Liver (tissue), 3 donors: ENCODE measurements at regions not wholly inside any gene's neighbourhood (a gene's known extent, or its start where the extent isn't known, plus 50 kb on each side); places are given as distances from the start of the nearest gene placed in this dataset.

Experiments
- FOXA1 ChIP-seq: IDR thresholded peaks from 2 replicates; pipeline ENCODE4 v1.6.1; 2016; ENCODE audit warnings: antibody characterized with exemption
- MAX ChIP-seq: IDR thresholded peaks from 2 replicates; pipeline ENCODE4 v1.6.1; 2016; ENCODE audit warnings: antibody characterized with exemption
- TAF1 ChIP-seq: conservative IDR thresholded peaks from 2 replicates; pipeline ENCODE4 v1.6.1; 2016; ENCODE audit warnings: antibody characterized with exemption, mild to moderate bottlenecking
- TF ChIP-seq, protein P1 (sequence below): fragments of 150-350 bp; IDR thresholded peaks from 2 replicates; pipeline ENCODE4 v1.5.1; 2017; ENCODE audit warnings: improper control_type of control experiment, low read depth, low read length; ENCODE audit not compliant: missing input control
- TF ChIP-seq, protein P2 (sequence below): IDR thresholded peaks from 2 replicates; pipeline ENCODE4 v1.6.1; 2016; ENCODE audit warnings: antibody characterized with exemption, mild to moderate bottlenecking
- TF ChIP-seq, protein P3 (sequence below): IDR thresholded peaks from 2 replicates; pipeline ENCODE4 v1.6.1; 2016; ENCODE audit warnings: antibody characterized with exemption
- donor health status: healthy.
- donor health status: healthy.

DNA sequence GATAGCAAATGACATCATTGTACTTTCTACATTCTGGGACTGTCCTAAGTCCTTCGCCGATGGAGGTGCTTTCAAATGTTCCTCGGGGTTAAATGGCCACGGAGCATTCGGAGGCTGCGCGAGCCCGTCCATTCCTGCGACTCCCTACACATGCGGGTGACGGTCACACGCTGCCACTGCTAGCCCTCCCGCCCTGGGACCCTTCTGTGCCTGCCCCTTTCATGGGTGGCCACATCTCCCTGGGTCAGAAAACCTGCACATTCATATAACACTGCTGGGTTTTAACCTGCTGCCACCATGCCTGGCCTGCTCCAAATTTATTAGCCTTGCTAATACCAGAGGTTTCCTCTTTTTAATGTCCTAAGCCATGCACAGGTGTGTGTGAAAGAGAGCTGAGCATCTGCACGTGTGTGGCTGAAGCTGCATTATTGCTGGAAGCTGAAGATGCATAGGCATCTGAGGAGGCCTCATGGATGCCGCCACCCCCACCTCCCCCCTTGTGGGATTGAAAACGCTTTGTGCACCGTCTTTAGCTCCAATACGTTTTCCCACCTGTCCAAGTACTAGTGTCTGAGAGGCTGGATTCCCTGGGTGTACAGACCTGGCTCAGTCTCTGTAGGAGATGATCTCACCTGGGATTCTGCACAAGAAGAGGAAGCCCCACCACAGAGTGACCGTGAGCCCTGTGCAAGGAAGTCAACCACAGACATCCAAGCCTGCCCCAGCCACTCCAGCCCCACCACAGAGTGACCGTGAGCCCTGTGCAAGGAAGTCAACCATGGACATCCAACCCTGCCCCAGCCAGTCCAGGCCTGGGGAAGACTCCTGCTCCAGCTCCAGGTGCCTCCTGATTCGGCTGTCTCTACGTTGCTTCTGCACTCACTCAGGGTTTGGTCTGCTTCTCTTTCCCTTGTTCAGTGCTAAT is 626.4 kb downstream of the BRD1 start:
- TF ChIP-seq, protein P1, sequence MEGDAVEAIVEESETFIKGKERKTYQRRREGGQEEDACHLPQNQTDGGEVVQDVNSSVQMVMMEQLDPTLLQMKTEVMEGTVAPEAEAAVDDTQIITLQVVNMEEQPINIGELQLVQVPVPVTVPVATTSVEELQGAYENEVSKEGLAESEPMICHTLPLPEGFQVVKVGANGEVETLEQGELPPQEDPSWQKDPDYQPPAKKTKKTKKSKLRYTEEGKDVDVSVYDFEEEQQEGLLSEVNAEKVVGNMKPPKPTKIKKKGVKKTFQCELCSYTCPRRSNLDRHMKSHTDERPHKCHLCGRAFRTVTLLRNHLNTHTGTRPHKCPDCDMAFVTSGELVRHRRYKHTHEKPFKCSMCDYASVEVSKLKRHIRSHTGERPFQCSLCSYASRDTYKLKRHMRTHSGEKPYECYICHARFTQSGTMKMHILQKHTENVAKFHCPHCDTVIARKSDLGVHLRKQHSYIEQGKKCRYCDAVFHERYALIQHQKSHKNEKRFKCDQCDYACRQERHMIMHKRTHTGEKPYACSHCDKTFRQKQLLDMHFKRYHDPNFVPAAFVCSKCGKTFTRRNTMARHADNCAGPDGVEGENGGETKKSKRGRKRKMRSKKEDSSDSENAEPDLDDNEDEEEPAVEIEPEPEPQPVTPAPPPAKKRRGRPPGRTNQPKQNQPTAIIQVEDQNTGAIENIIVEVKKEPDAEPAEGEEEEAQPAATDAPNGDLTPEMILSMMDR = no peak
- no peak for TF ChIP-seq FOXA1
- TF ChIP-seq, protein P2, sequence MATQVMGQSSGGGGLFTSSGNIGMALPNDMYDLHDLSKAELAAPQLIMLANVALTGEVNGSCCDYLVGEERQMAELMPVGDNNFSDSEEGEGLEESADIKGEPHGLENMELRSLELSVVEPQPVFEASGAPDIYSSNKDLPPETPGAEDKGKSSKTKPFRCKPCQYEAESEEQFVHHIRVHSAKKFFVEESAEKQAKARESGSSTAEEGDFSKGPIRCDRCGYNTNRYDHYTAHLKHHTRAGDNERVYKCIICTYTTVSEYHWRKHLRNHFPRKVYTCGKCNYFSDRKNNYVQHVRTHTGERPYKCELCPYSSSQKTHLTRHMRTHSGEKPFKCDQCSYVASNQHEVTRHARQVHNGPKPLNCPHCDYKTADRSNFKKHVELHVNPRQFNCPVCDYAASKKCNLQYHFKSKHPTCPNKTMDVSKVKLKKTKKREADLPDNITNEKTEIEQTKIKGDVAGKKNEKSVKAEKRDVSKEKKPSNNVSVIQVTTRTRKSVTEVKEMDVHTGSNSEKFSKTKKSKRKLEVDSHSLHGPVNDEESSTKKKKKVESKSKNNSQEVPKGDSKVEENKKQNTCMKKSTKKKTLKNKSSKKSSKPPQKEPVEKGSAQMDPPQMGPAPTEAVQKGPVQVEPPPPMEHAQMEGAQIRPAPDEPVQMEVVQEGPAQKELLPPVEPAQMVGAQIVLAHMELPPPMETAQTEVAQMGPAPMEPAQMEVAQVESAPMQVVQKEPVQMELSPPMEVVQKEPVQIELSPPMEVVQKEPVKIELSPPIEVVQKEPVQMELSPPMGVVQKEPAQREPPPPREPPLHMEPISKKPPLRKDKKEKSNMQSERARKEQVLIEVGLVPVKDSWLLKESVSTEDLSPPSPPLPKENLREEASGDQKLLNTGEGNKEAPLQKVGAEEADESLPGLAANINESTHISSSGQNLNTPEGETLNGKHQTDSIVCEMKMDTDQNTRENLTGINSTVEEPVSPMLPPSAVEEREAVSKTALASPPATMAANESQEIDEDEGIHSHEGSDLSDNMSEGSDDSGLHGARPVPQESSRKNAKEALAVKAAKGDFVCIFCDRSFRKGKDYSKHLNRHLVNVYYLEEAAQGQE = no peak
- TF ChIP-seq TAF1 = no peak
- TF ChIP-seq, protein P3, sequence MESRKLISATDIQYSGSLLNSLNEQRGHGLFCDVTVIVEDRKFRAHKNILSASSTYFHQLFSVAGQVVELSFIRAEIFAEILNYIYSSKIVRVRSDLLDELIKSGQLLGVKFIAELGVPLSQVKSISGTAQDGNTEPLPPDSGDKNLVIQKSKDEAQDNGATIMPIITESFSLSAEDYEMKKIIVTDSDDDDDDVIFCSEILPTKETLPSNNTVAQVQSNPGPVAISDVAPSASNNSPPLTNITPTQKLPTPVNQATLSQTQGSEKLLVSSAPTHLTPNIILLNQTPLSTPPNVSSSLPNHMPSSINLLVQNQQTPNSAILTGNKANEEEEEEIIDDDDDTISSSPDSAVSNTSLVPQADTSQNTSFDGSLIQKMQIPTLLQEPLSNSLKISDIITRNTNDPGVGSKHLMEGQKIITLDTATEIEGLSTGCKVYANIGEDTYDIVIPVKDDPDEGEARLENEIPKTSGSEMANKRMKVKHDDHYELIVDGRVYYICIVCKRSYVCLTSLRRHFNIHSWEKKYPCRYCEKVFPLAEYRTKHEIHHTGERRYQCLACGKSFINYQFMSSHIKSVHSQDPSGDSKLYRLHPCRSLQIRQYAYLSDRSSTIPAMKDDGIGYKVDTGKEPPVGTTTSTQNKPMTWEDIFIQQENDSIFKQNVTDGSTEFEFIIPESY = no peak
- TF ChIP-seq MAX = no peak
